Lower leg skin (tissue), 4 donors: ENCODE measurements at regions not wholly inside any gene's neighbourhood (a gene's known extent, or its start where the extent isn't known, plus 50 kb on each side); places are given as distances from the start of the nearest gene placed in this dataset.

Experiments used
- DNase-seq, 2 donors: peaks; one replicate each; pipeline ENCODE4 v3.0.0-alpha.2; 2019; ENCODE audit warnings: low spot score in 2 of 2
- H3K4me3 ChIP-seq: fragments of 200-600 bp; sonication (generic); 2 replicates; pipeline ENCODE4 v1.5.1; 2017; ENCODE audit warnings: mild to moderate bottlenecking, low read depth; ENCODE audit not compliant: poor library complexity, severe bottlenecking
- POLR2A ChIP-seq, 2 donors: fragments of 450-650 bp; IDR thresholded peaks; one replicate each; pipeline ENCODE4 v1.6.1; 2016 to 2017; ENCODE audit warnings: antibody characterized with exemption in 2 of 2, mild to moderate bottlenecking in 1 of 2, moderate library complexity in 1 of 2
- WGBS, 2 donors: methylation state at CpG; one replicate each; pipeline ENCODE4 v1.1.5; 2018; 5-methylcytosine and 5-hydroxymethylcytosine counted together
- intact Hi-C: fragments of 100-400 bp; cut with DNase I; formaldehyde crosslinking; loops from one replicate; pipeline ENCODE4 v1.15.0; 2023; ENCODE audit warnings: low total_unique reads
- TF ChIP-seq, protein P1 (sequence below), 3 donors: fragments of 450-650 bp; IDR thresholded peaks; one replicate each; pipeline ENCODE4 v1.5.1; 2016; ENCODE audit warnings: antibody characterized with exemption in 3 of 3, mild to moderate bottlenecking in 3 of 3, moderate library complexity in 2 of 3

DNA sequence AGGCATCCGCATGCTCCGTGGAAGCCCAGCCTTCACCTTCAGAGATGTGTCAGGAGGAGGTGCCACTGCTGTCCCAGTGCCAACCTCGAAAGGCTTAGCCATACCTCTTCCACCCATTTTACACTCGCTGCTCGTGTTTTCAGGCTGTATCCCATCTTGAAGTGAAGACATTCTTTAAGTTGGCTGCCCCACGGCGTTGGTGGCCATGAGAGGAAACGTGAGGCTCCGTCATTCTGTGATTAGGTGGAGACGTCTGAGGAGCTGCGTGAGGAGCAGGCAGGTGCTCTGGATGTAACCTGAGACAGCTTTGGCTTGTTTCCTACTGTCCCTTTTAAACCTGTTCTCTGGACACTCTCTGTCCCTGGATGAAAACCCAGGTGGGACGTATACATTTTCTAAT lies 159.9 kb upstream of the RNF32 start:
- DNase-seq: peak in 1 of 2 donors; percentile 39
- no peak overlapping the region for H3K4me3 ChIP-seq
- 65 to 73% methylated on average over 12 of the region's 12 CpGs for WGBS, 2 donors
- intact Hi-C loops: no loop called here
- no peak for TF ChIP-seq POLR2A (IDR thresholded peaks at IDR 0.05)
- TF ChIP-seq, protein P1, sequence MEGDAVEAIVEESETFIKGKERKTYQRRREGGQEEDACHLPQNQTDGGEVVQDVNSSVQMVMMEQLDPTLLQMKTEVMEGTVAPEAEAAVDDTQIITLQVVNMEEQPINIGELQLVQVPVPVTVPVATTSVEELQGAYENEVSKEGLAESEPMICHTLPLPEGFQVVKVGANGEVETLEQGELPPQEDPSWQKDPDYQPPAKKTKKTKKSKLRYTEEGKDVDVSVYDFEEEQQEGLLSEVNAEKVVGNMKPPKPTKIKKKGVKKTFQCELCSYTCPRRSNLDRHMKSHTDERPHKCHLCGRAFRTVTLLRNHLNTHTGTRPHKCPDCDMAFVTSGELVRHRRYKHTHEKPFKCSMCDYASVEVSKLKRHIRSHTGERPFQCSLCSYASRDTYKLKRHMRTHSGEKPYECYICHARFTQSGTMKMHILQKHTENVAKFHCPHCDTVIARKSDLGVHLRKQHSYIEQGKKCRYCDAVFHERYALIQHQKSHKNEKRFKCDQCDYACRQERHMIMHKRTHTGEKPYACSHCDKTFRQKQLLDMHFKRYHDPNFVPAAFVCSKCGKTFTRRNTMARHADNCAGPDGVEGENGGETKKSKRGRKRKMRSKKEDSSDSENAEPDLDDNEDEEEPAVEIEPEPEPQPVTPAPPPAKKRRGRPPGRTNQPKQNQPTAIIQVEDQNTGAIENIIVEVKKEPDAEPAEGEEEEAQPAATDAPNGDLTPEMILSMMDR (IDR thresholded peaks at IDR 0.05): no peak

DNA sequence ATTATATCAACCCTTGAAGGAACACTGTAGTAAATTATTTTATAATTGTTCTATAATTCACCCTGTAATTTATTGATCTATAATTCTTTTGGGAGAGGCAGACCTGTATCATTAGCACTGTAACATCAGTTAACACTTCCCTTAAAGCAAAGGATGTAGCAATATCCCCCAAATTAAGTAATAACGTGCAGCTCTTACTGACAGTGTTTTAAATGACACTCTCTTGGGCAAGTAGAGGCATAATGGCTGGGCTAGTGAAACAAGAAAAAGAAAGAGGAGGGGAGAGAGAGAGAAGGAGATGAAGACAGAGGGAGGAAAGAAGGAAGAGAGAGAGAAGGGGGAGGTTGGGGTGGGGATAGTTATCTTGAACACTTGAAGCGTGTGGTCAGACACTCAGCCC lies 161.0 kb upstream of the RNF32 start:
- H3K4me3 ChIP-seq: no peak overlapping the region
- 58 to 66% methylated on average over 2 of the region's 2 CpGs for WGBS, 2 donors
- intact Hi-C loops: loop anchor here (10.0 kb wide), 1 partner anchor 675 kb away; no protein-coding TSS in a partner anchor
- TF ChIP-seq POLR2A (IDR thresholded peaks at IDR 0.05): no peak
- TF ChIP-seq, protein P1 (IDR thresholded peaks at IDR 0.05): no peak
- DNase-seq: no peak

DNA sequence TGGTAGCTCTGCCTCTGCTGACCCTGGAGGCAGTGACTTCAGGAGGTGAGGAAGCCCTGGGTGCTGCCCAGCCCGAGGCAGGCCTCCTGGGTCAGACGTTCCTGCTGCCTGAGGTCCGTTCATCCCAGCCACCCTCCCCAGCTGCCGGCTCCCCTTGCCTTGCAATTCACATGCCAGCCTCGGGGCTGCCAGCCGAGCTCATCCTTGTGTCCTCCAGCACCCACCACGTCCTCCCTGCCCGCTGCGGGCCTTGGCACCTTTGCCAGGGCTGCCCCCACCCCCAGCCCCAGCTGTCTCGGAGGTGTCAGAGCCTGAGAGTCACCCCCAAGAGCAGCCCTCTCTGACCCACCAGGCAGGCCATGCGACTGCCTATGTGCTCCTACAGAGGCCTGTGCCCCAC lies 162.1 kb upstream of the RNF32 start:
- H3K4me3 ChIP-seq: no peak overlapping the region
- TF ChIP-seq, protein P1 (IDR thresholded peaks at IDR 0.05): no peak
- TF ChIP-seq POLR2A (IDR thresholded peaks at IDR 0.05): no peak
- peak in 1 of 2 donors; percentile 77 for DNase-seq
- WGBS, 2 donors: 77 to 81% methylated on average over 6 to 11 of the region's 11 CpGs
- intact Hi-C loops: loop anchor here (10.0 kb wide), 1 partner anchor 674 kb away; no protein-coding TSS in a partner anchor

DNA sequence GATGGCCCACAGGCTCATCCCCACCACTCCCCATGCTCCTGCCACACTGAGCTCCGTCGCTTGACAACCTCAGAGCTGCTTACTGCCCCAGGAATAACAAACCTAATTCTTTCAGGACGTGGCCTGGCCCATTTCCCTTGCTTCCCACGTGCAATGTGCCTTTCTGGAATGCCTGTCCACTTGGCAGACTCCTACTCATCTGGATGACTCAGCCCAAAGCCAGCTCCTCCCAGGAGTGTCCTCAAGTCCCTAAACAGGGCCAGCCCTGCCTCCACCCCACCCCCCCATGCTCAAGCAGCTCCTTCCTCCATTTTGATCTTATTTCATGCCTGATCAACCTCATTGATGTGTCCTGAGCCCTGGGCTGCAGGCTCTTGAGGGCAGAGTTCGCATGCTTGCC lies 164.9 kb upstream of the RNF32 start:
- no peak overlapping the region for H3K4me3 ChIP-seq
- TF ChIP-seq, protein P1 (IDR thresholded peaks at IDR 0.05): no peak
- TF ChIP-seq POLR2A (IDR thresholded peaks at IDR 0.05): no peak
- intact Hi-C loops: loop anchor here (10.0 kb wide), 1 partner anchor 671 kb away; no protein-coding TSS in a partner anchor
- WGBS, 2 donors: 41 to 50% methylated on average over 5 of the region's 5 CpGs
- peak in 1 of 2 donors; percentile 54 for DNase-seq

DNA sequence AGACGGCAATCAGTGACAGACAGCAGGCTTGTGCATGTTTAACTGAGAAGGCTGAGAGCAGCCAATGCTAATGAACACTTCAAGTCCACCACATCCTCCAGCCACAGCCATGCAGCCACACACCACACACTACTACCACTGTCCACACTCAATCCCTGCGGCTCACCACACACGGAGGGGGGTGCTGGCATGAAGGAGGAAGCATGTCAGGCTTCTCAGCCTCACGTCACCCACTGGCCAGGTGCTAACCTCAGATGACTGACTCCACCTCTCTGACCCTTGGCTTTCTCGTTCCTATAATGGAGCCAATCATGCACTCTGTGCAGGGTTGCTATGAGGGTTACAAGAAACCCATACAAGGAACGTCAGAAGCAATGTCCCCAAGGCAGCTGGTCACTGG lies 165.4 kb upstream of the RNF32 start:
- intact Hi-C loops: loop anchor here (10.0 kb wide), 1 partner anchor 670 kb away; no protein-coding TSS in a partner anchor
- 50 to 61% methylated on average over 6 of the region's 6 CpGs for WGBS, 2 donors
- no peak for TF ChIP-seq POLR2A (IDR thresholded peaks at IDR 0.05)
- TF ChIP-seq, protein P1 (IDR thresholded peaks at IDR 0.05): no peak
- peak in 1 of 2 donors; percentile 37 for DNase-seq
- no peak overlapping the region for H3K4me3 ChIP-seq

DNA sequence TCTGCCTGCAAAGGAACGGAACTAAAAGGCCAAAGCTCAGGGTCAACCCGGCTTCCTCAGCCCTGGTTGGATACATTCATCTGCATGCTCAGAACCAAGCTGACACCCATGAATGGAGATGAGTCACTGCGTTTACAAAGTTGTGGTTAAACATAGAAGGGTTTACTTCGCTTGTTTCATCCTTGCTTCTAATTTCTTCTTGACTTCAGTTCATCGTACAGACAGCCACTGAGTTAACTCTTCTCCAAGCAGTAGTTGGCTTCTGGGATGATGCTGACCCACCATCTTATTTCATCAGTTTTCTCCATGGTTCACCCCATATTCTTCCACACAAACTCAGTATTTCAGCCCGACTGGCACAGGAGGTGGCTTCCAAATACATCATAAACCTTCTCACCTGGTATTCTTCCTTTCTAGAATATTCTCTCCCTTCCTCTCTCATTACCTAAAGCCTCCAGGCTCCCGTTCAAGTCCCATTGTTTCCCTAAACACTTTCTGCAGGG lies 166.3 kb upstream of the RNF32 start:
- DNase-seq: no peak
- H3K4me3 ChIP-seq: no peak overlapping the region
- 73 to 79% methylated on average over 7 of the region's 7 CpGs for WGBS, 2 donors
- intact Hi-C loops: loop anchor here (10.0 kb wide), 1 partner anchor 669 kb away; no protein-coding TSS in a partner anchor
- no peak for TF ChIP-seq POLR2A (IDR thresholded peaks at IDR 0.05)
- TF ChIP-seq, protein P1 (IDR thresholded peaks at IDR 0.05): no peak
